GM19351 (cell line): ENCODE measurements at regions not wholly inside any gene's neighbourhood (a gene's known extent, or its start where the extent isn't known, plus 50 kb on each side); places are given as distances from the start of the nearest gene placed in this dataset.

Source experiments
- ATAC-seq: cut with Tn5 transposase; IDR thresholded peaks from one replicate; pipeline ENCODE4 v1.9.1; 2021; ENCODE audit warnings: mild to moderate bottlenecking, moderate library complexity; ENCODE audit not compliant: unreplicated experiment

- no peak for ATAC-seq
These were observed 230.4 kb upstream of the DCBLD2 start for GRCh38 chr3:99131876-99132275.

DNA sequence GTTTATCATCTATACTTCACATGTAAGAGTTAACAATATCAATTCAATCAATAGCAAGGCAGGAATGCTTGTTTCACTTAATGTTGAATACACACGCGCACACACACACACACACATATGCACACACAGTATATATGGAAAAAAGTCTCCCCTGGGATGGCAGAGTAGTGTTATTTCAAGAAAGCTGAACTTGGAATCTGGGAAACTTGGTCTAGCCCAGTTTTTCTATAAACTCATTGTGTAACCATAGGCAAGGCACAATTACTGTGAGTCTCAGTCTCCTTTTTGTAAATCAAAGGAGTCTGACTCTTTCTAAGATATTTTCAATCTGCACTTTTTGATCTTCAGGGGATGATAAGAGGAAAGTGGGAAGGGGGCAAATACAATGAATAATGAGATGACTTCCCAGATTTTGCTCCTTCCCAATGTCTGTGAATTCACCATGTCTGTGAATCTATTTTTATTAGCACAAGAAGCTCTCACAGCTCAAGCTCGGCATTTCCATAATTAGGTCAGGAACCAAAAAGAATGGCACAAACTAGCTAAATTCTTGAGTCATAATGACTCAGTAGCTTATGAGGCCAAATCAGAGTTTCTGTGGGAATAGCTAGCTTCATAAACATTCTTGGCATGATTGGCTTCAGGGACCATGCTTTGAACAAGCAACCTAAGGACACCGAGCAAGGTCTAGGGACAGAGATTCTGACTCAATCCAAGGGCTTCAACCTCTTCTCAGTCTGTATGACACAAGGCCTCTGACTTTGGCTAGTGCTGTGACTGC is 227.4 kb upstream of the DCBLD2 start:
- no peak for ATAC-seq

GRCh38 chr3:99128235-99128634 is 226.7 kb upstream of the DCBLD2 start:
- no peak for ATAC-seq

DNA sequence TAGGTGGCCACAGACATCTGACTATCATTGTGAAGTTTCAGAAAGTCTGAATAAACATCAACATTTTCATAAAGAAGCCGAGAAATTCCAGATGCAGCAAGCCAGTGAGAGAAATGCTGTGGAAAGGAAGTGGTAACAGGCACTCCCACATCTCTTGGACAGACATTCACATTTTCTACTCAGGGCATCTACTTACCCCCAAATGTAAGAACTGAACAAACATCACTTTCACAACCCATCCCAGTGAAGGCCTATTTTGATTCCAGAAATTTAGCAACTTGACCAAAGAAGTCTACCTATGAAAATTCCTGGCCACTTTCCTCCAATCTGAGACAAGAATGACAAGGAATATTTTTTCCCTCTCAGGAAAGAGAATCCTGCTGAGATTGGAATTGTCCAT is 224.8 kb upstream of the DCBLD2 start:
- ATAC-seq, result no peak

- no peak for ATAC-seq
These were observed 217.9 kb upstream of the DCBLD2 start for GRCh38 chr3:99119385-99119784.

GRCh38 chr3:99118381-99118780 is 216.9 kb upstream of the DCBLD2 start:
- no peak for ATAC-seq

- peak; percentile 62 for ATAC-seq
These were observed 213.2 kb upstream of the DCBLD2 start for GRCh38 chr3:99114565-99115291.

DNA sequence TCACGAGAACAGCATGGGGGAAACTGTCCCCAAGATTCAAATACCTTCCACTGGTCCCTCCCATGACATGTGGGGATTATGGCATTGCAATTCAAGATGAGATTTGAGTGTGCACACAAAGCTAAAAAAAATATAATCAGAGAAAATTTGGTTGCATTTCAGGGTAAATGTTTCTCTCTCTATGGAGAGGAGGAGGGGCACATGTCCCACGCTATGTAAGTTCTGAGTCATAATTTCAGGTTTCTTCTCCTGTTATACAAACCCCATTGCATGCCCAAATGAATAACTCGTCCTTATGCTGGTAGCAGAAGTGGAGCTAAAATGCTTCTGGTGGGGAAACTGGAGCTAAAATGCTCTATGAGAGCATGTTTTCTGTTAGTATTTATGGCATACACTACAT is 209.7 kb upstream of the DCBLD2 start:
- peak; percentile 62 for ATAC-seq

DNA sequence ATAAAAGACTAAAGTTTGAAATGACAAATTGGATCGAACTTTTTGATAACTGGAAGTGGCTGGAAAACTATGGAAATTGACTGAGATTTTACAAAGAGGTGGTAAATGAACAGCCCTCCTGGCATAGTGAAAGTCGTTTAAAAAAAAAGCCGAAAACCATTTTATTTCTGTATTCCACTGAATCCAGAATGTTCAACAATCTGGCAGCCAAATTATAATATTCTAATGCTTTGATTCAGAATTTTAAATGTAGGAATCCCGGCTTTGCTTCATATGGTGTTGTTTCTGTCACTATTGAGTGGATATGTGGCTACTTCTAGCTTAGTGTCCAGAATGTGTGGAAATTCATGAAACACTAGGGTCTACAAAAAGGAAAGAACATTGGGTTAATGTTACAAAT is 208.9 kb upstream of the DCBLD2 start:
- ATAC-seq, result no peak

DNA sequence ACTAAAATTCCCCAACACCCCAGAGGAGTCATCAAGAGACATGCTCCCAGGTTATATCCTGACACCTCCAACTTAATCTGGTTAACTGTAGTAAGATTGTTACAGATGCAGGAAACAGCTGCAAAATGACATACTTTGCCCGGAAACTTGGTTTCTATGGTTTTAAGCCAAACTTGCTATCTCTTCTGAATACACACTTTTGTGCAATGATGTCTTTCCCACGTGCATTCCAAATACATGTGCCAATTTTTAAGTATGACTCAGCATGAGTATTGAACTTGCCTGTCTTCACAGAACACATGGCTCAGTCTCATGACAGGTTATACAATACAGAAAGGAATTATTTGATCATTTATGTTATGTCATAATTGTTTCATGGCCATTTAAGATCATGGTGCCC is 207.0 kb upstream of the DCBLD2 start:
- ATAC-seq, result no peak

DNA sequence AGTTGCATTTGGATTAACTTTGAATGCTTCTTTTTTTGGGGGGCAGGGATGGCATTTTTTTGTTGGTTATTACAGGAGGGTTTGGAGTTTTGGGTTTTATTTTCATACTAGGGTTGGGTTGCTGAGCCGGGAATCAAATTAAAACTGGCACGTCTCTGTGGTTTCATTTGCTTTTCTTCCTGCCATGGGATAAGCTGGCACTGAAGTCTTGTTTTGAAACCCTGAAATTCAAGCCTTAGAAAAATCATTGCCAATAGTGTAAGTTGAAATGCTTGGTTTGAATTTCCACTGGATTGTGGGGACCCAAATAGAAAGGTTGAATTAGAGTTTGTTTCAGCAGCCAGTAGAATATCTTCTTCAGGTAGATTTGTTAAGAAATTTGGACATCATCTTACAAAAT is 193.1 kb upstream of the DCBLD2 start:
- ATAC-seq, result no peak

GRCh38 chr3:99087277-99087676 is 185.8 kb upstream of the DCBLD2 start:
- ATAC-seq, result no peak

DNA sequence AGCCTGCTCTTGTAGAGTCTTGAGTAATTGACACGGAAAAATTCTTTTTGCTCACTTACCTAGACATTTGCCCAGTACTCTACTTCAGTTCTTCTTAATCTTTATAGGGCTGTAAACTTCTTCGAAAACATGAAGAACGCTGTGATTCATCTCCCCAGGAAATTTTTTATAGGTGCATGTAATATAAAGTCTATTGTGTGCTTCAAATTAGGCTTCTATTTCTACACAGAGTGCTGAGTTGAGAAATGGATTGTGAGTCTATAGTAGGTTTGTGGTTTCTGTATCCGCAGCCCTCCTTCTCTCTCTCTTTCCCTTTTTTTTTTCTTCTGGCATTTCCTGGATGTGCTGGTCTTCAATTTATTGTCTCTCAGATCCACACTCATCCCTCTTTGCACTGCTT is 183.3 kb upstream of the DCBLD2 start:
- no peak for ATAC-seq

- no peak for ATAC-seq
These were observed 182.7 kb upstream of the DCBLD2 start for GRCh38 chr3:99084156-99084555.

- ATAC-seq, result no peak
These were observed 169.6 kb upstream of the DCBLD2 start for GRCh38 chr3:99071096-99071495.

DNA sequence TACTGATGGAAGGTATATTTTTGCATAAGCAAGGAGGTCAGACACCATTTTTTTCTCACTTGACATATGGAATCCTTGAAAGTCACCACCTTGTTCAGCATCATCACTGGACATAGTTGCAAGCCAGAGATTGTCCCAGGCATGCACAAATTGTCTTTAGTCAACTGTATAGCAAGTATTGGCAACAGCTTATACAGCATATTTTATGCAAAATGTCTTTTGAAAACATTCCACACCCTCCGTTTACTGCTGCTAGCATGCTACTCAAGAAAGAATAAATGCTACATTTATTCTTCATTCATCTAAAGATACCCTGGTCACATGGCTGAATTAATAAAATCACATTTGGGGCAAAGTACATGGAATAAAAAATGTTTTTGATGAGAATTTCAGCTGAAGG is 168.5 kb upstream of the DCBLD2 start:
- no peak for ATAC-seq

- no peak for ATAC-seq
These were observed 165.4 kb upstream of the DCBLD2 start for GRCh38 chr3:99066863-99067262.

GRCh38 chr3:99049164-99049563 is 147.7 kb upstream of the DCBLD2 start:
- no peak for ATAC-seq

DNA sequence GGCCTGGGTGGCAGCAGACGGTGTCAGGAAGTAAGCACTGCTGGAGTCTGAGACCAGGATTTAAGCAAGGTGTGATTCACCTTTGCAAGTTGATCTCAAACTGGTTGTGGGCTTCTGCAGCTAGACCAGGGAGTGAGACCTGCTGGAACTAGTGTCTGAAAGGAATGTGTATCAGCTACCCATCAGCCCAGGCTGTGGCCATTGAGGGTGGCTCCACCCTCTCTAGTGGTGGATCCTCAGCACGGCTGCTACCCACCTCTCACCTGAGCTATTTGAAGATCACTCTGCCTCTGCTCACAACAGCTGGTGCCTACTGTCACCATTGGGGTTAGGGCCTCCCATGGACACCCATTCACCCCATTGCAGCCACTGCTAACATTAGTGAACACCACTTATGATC is 140.3 kb upstream of the DCBLD2 start:
- ATAC-seq, result no peak

DNA sequence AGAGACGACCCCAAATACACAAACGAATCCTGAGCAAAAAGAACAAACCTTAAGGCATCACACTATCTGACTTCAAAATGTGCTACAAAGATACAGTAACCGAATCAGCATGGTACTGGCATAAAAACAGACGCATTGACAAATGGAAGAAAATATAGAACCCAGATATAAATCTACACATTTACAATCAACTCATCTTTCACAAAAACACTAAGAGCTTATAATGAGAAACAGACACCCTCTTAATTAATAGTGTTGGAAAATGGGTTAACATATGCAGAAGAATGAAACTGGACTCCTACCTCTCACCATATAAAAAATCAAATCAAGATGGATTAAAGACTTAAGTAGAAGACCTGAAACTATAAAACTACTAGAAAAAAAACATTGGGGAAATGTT is 130.3 kb upstream of the DCBLD2 start:
- ATAC-seq, result no peak

DNA sequence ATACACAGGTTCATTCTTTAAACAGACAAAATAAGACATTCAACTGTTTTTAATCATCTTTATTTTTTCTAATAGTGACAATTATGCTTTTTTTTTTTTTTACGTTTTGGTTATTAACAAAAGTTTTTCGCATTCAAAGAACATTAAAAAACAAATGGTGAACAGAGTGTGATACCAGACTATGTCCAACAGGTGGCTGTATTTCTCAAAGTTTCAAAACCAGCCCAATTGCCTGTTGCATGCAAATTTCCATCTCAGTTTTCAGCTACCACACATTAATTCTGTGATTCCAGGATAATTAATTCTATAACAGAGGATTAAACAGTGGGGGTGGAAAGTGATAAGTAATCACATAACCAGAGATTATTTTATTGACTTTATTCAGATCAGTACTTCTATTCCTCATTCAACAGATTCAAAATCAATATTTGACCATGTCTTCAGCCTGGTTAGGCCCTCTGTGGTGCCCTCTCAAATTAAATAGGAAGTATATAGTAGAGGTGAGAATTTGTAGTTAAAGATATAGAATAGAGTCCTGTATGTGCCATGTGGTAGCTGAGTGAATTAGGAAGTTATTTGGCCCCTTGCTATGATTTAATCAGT is 122.2 kb upstream of the DCBLD2 start:
- ATAC-seq, result peak; percentile 96

GRCh38 chr3:99021466-99021865 is 120.0 kb upstream of the DCBLD2 start:
- ATAC-seq, result no peak
